Gastroesophageal sphincter (tissue), 3 donors: ENCODE measurements at regions not wholly inside any gene's neighbourhood (a gene's known extent, or its start where the extent isn't known, plus 50 kb on each side); places are given as distances from the start of the nearest gene placed in this dataset.

ENCODE experiments used
- CTCF ChIP-seq, 4 experiments: fragments of 200-600 bp in 2 of 4; fragments of 450-650 bp in 2 of 4; sonication (generic) in 1 of 4; IDR thresholded peaks; one replicate each; pipeline ENCODE4 v1.5.1; 2017 to 2019; ENCODE audit warnings: antibody characterized with exemption in 4 of 4, mild to moderate bottlenecking in 2 of 4, moderate library complexity in 2 of 4
- POLR2A ChIP-seq, 2 donors: fragments of 450-650 bp; IDR thresholded peaks; one replicate each; pipeline ENCODE4 v1.6.1; 2017; ENCODE audit warnings: antibody characterized with exemption in 2 of 2, mild to moderate bottlenecking in 2 of 2, moderate library complexity in 1 of 2
- POLR2AphosphoS5 ChIP-seq: sonication (generic); formaldehyde crosslinking; IDR thresholded peaks from one replicate; pipeline ENCODE4 v1.6.1; 2017; ENCODE audit warnings: antibody characterized with exemption

GRCh38 chr7:118418433-118418832 lies 193.9 kb downstream of the ANKRD7 start:
- TF ChIP-seq CTCF (IDR thresholded peaks at IDR 0.05) (no peak), POLR2AphosphoS5 (no peak), POLR2A (IDR thresholded peaks at IDR 0.05) (no peak)
